ENCODE measurements at regions not wholly inside any gene's neighbourhood (a gene's known extent, or its start where the extent isn't known, plus 50 kb on each side); places are given as distances from the start of the nearest gene placed in this dataset.

- ATAC-seq: no peak
- TF ChIP-seq TCF4 (CRISPR knock-in tag; IDR thresholded peaks at IDR 0.05; ENCODE audit: borderline replicate concordance) (no peak), PATZ1 (CRISPR knock-in tag; IDR thresholded peaks at IDR 0.05; ENCODE audit: borderline replicate concordance) (no peak), SNAI2 (CRISPR knock-in tag; IDR thresholded peaks at IDR 0.05) (no peak), ZFP3 (CRISPR knock-in tag; IDR thresholded peaks at IDR 0.05) (no peak), RARB (CRISPR knock-in tag; IDR thresholded peaks at IDR 0.05) (no peak), ZNF70 (CRISPR knock-in tag; IDR thresholded peaks at IDR 0.05) (no peak), GLIS3 (CRISPR knock-in tag; IDR thresholded peaks at IDR 0.05) (no peak), CSRNP3 (CRISPR knock-in tag; IDR thresholded peaks at IDR 0.05) (no peak), ZNF565 (CRISPR knock-in tag; conservative IDR thresholded peaks at IDR 0.05; ENCODE audit: low read depth) (no peak), ISL1 (CRISPR knock-in tag; IDR thresholded peaks at IDR 0.05) (no peak), ZFP30 (CRISPR knock-in tag; IDR thresholded peaks at IDR 0.05) (no peak), POU6F1 (CRISPR knock-in tag; IDR thresholded peaks at IDR 0.05; ENCODE audit: borderline replicate concordance, low read depth) (no peak), PPARA (CRISPR knock-in tag; IDR thresholded peaks at IDR 0.05; ENCODE audit: borderline replicate concordance) (no peak), TOX (CRISPR knock-in tag; IDR thresholded peaks at IDR 0.05; ENCODE audit: borderline replicate concordance) (no peak), CSDC2 (CRISPR knock-in tag; IDR thresholded peaks at IDR 0.05) (no peak), ZNF8 (CRISPR knock-in tag; IDR thresholded peaks at IDR 0.05) (no peak)
Measured at GRCh38 chr20:7294816-7295360, 527.4 kb downstream of the BMP2 start.

GRCh38 chr20:7301807-7302206 is 534.3 kb downstream of the BMP2 start:
- no peak for TF ChIP-seq CREB5 (CRISPR knock-in tag; IDR thresholded peaks at IDR 0.05; ENCODE audit: low read depth)
- TF ChIP-seq CSDC2 (CRISPR knock-in tag; IDR thresholded peaks at IDR 0.05): no peak
- TF ChIP-seq BACH2 (CRISPR knock-in tag; IDR thresholded peaks at IDR 0.05; ENCODE audit: borderline replicate concordance): no peak
- no peak for TF ChIP-seq PATZ1 (CRISPR knock-in tag; IDR thresholded peaks at IDR 0.05; ENCODE audit: borderline replicate concordance)
- no peak for TF ChIP-seq ZFP30 (CRISPR knock-in tag; IDR thresholded peaks at IDR 0.05)
- no peak for TF ChIP-seq TCF4 (CRISPR knock-in tag; IDR thresholded peaks at IDR 0.05; ENCODE audit: borderline replicate concordance)
- no peak for TF ChIP-seq POU6F1 (CRISPR knock-in tag; IDR thresholded peaks at IDR 0.05; ENCODE audit: borderline replicate concordance, low read depth)
- TF ChIP-seq TSHZ2 (CRISPR knock-in tag; IDR thresholded peaks at IDR 0.05): no peak
- no peak for TF ChIP-seq ZNF8 (CRISPR knock-in tag; IDR thresholded peaks at IDR 0.05)
- TF ChIP-seq SNAI2 (CRISPR knock-in tag; IDR thresholded peaks at IDR 0.05): no peak
- TF ChIP-seq ISL1 (CRISPR knock-in tag; IDR thresholded peaks at IDR 0.05): no peak
- no peak for TF ChIP-seq ZFP3 (CRISPR knock-in tag; IDR thresholded peaks at IDR 0.05)
- TF ChIP-seq OSR1 (CRISPR knock-in tag; IDR thresholded peaks at IDR 0.05): no peak
- TF ChIP-seq ESRRG (CRISPR knock-in tag; IDR thresholded peaks at IDR 0.05): no peak
- no peak for TF ChIP-seq GLIS3 (CRISPR knock-in tag; IDR thresholded peaks at IDR 0.05)
- no peak for TF ChIP-seq ZNF565 (CRISPR knock-in tag; conservative IDR thresholded peaks at IDR 0.05; ENCODE audit: low read depth)
- no peak for TF ChIP-seq CSRNP3 (CRISPR knock-in tag; IDR thresholded peaks at IDR 0.05)
- TF ChIP-seq ARNTL (CRISPR knock-in tag; IDR thresholded peaks at IDR 0.05; ENCODE audit: borderline replicate concordance, low read depth): no peak
- TF ChIP-seq TOX (CRISPR knock-in tag; IDR thresholded peaks at IDR 0.05; ENCODE audit: borderline replicate concordance): no peak
- TF ChIP-seq ZNF70 (CRISPR knock-in tag; IDR thresholded peaks at IDR 0.05): no peak
- ATAC-seq: no peak

Measured in SK-N-SH treated with all-trans-retinoic acid at 6 μM for 48 hours (cell line).